NCI-H748 (cell line): ENCODE measurements at regions not wholly inside any gene's neighbourhood (a gene's known extent, or its start where the extent isn't known, plus 50 kb on each side); places are given as distances from the start of the nearest gene placed in this dataset.

Experiments
- DNase-seq: peaks from one replicate; lab custom pipeline; 2025; ENCODE audit not compliant: unreplicated experiment; lab: John Stamatoyannopoulos, UW

- no peak for DNase-seq
These were observed 199.5 kb upstream of the TPRG1 start for GRCh38 chr3:188972310-188972709.

DNA sequence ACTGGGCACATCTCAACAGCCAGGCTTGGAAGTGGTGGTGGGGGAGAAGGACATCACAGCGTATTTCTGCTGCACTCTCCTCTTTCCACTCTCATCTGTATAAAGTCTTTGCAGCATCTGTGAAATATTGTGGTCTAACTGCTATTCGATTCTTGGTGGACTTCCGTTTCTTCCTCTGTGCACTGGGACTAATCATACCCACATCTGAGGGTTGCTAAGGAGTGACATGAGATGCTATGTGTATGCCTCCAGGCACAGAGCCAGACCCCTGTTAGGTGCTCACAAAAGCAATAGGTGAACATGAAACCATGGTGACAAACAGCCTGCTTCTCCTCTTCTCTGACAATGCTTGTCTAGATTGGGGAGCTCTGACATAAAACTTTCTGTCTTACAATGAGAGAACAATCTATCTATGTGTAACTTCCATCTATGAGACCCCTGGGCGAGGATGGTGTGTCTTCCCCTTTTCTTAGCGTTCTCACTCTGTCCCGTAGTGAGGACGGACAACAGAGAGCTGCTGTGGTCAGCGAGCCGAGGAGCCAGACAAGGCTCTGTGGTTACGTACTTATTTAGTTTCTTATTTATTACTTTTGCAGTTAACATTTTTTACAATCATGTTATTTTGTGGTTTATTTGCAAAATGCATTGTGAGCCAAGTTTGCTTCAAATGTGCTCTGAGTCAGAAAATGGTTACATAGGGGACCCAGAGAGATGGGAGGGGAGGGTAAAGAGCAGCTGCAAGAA, 196.7 kb upstream of the TPRG1 start:
- no peak for DNase-seq

- DNase-seq = peak; percentile 6
These were observed 196.0 kb upstream of the TPRG1 start for GRCh38 chr3:188975600-188976314.

DNA sequence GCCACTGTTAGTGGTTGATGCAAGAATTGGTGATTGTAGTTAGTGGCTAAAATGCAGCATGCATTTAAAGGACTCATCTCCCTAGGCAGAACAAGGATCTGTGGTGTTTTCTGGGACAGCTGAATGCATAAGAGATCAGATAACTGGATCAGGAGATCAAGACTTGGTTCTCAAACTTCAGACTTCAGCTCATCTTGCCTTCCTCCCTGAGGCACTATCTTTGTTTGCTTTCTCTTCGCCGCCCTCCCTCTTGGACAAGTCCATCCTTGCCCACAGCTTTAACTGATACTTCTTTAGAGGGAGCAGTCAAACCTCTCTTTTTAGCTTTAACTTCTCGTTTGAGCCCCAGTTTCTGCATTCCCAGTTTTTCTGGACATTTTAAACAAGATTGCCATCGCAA, 195.4 kb upstream of the TPRG1 start:
- DNase-seq = no peak

DNA sequence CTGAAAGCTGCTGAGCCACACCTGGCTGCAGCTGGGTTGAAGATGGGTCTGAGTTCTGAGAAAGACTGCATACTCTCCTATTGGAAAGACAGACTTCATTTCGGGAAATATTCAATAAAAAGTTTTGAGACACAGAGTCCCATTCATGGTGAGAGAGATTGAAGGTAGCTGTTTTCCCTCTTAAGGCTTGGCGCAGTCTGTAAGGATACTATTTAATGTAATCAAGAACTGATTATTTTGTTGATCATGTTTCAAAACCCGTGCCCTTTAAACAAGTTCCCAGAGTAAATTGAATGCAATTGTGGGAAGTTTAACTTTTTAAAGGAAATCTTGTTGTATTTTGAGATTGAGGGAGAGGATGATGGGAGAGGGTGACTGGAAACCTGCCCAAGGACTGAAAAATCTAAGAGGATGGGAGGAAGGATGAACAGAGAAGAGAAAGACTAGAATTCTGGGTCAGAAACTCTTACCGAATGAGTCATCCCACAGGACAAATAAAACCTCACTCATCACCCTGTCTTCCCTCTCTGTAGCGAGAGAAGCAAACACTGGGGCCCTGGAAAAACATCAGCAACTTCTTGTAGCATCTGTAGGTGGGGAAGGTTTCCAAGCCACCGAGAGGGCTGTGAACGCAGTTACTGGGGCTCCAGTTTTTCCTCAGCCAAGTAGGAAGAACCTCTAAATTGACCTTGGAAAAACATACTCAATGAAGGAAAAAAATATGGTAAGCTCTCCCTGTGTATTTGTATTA, 193.2 kb upstream of the TPRG1 start:
- DNase-seq = no peak

GRCh38 chr3:188979248-188979647, 192.5 kb upstream of the TPRG1 start:
- DNase-seq = peak; percentile 33

DNA sequence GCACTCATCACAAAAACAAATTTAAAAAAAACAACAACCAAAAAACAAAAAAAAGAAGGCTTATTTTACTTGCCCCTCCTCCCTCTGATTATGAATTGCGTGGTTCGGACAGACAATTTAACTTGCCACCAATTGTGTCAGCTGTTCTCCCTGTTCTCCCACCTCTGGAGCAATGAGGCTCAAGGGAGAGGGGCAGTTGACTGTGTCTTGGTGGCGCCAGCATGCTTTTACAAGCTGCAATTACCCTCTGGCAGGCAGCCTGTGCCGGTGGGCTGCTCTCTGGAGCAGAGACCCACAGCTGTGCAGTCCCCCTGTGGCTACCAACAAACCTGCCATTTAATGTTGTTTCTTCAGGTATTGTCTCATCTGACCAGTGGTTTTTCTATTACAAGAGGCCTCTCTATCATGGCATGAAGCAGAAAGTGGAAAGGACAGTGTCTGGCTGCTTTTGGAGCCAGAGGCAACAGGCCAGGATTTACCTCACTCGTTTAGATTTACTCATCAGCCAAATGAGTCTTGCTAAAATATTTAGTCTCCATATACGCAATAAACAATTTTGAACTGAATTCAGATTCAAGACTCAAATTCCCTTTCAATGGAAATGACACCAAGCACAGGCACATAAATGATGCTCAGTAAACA, 192.0 kb upstream of the TPRG1 start:
- peak; percentile 41 for DNase-seq

GRCh38 chr3:188993181-188993580, 178.6 kb upstream of the TPRG1 start:
- no peak for DNase-seq

DNA sequence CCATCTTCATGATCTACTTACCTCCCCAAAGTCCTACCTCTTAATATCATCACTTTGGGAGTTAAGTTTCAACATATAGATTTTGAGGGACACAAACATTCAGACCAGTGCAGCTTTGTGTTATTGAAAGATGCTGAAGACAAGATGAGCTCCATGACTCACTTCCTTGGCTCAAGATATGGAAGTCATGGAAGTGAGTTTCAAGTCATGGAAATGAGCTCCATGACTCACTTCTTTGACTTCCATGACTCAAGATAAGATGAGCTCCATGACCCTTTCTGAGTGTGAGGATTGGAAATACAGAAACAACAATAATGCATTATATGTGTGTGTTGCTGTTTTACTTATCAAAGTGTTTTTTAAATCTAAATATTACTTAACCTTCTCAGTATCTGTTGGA, 170.2 kb upstream of the TPRG1 start:
- DNase-seq = no peak

DNA sequence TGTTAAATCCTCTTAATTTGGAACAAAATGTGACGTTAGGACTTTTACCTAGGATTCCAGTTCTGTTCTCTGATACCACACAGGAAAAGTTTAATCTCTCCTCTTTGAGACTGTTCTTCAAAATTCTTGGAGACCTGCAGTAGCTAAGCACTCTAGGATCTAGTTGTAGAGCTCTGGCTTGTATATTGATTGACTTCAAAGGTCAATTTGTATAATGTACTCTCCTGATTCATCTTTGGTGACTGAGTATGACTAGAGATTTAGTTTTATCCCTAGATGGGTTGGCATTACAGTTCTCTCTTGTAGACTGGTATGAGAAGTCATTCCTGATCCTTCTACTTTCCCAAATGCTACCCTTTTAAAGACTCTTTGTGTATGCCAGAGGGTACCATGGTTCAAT, 168.4 kb upstream of the TPRG1 start:
- DNase-seq = no peak

- DNase-seq = no peak
These were observed 158.4 kb upstream of the TPRG1 start for GRCh38 chr3:189013224-189013888.

- DNase-seq = no peak
These were observed 157.2 kb upstream of the TPRG1 start for GRCh38 chr3:189014526-189014925.

DNA sequence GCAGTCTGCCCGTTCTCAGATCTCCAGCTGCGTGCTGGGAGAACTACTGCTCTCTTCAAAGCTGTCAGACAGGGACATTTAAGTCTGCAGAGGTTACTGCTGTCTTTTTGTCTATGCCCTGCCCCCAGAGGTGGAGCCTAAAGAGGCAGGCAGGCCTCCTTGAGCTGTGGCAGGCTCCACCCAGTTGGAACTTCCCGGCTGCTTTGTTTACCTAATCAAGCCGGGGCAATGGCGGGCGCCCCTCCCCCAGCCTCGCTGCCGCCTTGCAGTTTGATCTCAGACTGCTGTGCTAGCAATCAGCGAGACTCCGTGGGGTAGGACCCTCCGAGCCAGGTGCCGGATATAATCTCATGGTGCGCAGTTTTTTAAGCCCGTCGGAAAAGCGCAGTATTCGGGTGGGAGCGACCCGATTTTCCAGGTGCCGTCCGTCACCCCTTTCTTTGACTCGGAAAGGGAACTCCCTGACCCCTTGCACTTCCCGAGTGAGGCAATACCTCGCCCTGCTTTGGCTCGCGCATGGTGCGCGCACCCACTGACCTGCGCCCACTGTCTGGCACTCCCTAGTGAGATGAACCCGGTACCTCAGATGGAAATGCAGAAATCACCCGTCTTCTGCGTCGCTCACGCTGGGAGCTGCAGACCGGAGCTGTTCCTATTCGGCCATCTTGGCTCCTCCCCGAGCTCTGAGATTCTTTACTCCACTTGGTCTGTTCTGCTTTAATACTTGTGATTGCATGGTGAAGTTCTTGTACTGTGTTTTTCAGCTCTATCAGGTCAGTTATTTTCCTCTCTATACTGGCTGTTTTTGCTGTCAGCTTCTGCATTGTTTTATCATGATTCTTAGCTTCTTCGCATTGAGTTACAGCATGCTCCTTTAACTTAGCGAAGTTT, 148.9 kb upstream of the TPRG1 start:
- peak; percentile 48 for DNase-seq

GRCh38 chr3:189025866-189026265, 145.9 kb upstream of the TPRG1 start:
- DNase-seq = no peak

- DNase-seq = no peak
These were observed 144.1 kb upstream of the TPRG1 start for GRCh38 chr3:189027626-189028155.

- DNase-seq = no peak
These were observed 132.7 kb upstream of the TPRG1 start for GRCh38 chr3:189038773-189039745.

DNA sequence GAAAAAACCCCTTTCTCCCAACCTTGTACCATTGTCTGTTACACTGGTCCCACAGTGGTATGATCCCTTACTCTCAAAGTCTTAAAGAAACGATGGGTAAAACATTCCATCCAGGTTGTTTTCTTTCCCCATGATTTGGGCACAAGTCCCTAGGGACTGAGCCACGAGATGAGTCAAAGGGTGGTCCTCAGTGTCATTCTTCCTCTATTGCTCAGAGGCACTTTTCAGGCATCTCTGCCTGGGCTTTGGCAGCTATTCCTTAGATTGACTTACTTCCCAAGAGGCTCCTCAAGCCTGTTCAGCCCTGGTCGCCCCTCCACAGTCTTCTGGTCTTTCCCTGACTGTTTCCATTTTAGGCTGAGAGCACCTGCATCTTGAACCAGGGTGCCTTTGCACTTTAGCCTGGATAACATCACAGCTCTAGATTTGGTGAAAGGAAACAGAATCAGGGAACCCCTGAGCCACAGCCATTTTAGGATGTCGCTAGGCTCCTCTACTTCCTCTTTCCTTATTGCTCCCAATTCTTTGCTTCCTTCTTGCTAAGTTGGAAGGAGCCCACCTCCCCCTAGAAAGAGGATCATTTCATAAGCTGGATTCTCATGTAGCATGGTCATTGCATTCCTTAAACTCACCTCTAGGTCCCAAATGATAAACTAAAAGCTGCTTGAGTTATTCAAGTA, 131.0 kb upstream of the TPRG1 start:
- no peak for DNase-seq
